GM12875 (cell line): ENCODE measurements at regions not wholly inside any gene's neighbourhood (a gene's known extent, or its start where the extent isn't known, plus 50 kb on each side); places are given as distances from the start of the nearest gene placed in this dataset.

Experiments
- H3K4me3 ChIP-seq: one replicate; pipeline ENCODE4 v1.5.1; 2011; ENCODE audit warnings: low read depth, low read length, control low read depth
- TF ChIP-seq, protein P1 (sequence below): IDR thresholded peaks from 2 replicates; pipeline ENCODE4 v1.5.1; 2011; ENCODE audit warnings: low read depth, mild to moderate bottlenecking, control low read depth, inconsistent platforms, low read length, moderate library complexity, borderline replicate concordance; ENCODE audit not compliant: insufficient read depth

DNA sequence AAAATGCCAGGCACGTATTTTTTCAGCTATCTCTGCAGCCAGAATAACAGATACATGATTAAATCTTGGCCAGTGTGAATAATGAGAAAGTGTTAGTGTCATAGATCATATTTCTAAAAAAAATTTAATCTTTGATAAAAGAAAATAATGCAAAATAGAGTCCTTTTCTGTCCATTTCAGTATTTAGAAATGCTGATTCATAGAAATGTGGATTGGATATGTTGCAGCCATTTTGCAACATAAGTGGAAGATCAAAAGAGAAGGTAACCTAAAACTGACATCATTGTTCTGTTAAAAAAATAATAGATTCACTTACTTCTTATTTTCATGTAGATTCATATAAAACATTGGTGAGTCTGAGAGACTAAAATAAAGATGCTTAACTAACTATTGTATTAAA lies 1010.3 kb downstream of the LRFN5 start:
- TF ChIP-seq, protein P1, sequence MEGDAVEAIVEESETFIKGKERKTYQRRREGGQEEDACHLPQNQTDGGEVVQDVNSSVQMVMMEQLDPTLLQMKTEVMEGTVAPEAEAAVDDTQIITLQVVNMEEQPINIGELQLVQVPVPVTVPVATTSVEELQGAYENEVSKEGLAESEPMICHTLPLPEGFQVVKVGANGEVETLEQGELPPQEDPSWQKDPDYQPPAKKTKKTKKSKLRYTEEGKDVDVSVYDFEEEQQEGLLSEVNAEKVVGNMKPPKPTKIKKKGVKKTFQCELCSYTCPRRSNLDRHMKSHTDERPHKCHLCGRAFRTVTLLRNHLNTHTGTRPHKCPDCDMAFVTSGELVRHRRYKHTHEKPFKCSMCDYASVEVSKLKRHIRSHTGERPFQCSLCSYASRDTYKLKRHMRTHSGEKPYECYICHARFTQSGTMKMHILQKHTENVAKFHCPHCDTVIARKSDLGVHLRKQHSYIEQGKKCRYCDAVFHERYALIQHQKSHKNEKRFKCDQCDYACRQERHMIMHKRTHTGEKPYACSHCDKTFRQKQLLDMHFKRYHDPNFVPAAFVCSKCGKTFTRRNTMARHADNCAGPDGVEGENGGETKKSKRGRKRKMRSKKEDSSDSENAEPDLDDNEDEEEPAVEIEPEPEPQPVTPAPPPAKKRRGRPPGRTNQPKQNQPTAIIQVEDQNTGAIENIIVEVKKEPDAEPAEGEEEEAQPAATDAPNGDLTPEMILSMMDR: no peak

DNA sequence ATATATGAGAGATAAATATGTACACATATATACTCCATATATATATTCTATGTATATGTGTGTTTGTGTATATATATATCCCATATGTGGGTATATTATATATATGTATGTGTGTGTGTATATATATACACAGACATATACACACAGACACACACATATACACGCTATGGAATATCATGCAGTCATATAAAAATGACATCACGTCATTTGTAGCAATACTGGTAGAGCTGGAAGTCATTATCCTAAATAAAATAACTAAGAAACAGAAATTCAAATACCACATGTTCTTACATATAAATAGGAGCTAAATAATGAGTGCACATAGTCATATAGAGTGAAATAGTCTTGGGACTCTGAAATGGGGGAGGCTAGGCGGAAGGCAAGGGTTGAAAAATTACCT lies 1000.2 kb downstream of the LRFN5 start:
- H3K4me3 ChIP-seq: no peak overlapping the region
- TF ChIP-seq, protein P1: no peak

More for the DNA sequence above, 1010.3 kb downstream of the LRFN5 start:
- H3K4me3 ChIP-seq: no peak overlapping the region

DNA sequence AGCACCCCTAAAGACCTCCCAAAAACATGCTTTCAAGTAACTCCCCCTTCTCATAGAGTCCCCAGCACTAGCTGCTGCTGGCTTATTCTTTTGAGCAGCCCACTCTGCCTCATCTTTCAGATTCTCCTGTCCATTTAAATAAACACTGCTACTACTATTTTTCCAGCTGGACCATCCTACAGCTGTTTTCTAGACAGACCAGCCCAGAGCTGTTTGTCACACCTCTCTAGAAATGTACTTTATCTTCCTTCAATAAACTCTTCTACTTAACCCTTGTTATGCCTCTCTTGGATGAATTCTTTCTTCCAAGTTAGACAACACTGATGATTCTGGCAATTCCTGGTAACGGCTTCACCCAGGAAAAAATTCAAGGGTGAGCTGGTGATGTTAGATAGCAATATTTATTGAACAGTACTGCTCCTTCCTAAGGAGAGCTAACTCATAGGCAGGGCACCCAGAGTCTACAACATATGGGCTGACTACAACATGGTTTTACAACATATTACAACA lies 995.7 kb downstream of the LRFN5 start:
- TF ChIP-seq, protein P1: no peak
- no peak overlapping the region for H3K4me3 ChIP-seq

DNA sequence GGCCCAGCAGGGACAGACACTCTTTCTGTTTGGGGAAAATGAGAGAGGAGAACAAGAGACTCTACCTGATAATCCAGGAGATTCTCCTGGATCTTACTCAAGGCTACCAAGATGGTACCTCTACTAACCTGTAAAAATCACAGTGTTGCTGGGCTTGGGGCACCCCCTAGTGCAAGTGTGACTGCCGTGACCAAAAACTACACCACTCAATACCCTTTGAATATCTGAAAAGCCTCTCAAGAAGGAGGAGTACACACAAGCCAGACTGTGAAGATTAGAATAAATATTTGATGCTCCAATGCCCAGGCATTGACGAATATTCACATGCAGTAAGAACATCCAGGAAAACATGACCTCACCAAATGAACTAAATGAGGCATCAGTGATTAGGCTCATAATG lies 965.4 kb downstream of the LRFN5 start:
- no peak overlapping the region for H3K4me3 ChIP-seq
- TF ChIP-seq, protein P1: no peak

DNA sequence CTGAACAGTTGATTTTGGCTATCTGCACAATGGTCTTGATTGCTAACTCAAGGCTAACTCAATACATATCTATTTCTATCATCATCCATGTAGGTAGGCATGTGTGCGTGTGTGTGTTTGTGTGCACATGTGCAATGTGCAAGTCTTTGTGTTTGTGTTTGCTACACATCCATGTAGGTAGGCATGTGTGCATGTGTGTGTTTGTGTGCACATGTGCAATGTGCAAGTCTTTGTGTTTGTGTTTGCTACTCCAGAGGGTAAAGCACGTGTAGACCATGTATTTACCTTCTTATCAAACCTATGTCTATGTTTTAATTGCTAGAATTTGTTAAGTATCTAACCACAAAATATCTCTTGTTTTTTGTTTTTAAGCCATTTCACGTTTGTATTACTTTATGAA lies 962.6 kb downstream of the LRFN5 start:
- TF ChIP-seq, protein P1: no peak
- no peak overlapping the region for H3K4me3 ChIP-seq

DNA sequence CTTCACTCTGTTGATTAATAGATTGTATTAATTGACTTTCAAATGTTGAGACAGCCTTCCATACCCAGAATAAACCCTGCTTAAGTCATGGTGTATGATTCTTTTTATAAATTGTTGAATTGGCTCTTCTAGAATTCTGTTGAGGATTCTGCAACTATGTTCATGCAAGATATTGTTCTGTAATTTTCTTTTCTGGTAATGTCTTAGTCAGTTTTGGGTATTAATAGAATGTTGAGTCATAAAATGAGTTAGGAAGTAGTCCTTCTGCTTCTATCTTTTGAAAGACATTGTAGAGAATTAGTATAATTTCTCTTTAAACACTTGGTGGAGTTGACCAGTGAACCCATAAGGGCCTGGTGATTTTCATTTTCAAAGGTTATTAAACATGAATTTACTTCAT lies 958.9 kb downstream of the LRFN5 start:
- TF ChIP-seq, protein P1: no peak
- no peak overlapping the region for H3K4me3 ChIP-seq

DNA sequence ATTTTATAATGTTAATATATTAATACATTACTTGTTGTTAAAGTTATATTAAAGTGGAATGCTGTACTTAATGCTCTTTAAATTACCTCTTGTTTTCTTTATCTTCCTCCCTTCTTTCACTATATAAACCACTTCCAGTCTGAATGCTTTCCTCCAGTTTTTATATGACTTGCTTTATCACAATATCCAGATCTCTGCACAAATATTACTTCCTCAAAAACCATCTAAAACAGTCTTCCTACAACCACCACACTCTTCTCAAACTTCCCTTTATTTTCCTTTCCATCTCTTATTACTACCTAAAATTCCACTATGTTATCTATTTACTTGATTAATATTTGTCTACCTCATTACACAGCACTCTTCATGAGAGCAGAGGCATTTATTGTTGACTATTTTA lies 956.6 kb downstream of the LRFN5 start:
- TF ChIP-seq, protein P1: no peak
- H3K4me3 ChIP-seq: no peak overlapping the region
